ENCODE measurements at regions not wholly inside any gene's neighbourhood (a gene's known extent, or its start where the extent isn't known, plus 50 kb on each side); places are given as distances from the start of the nearest gene placed in this dataset.
"Not testable (repeated sequence)": the region's sequence is repeated elsewhere in the genome, so short reads cannot be mapped to it uniquely, and the experiment has no call there.

- TF ChIP-seq CTCF (conservative IDR thresholded peaks at IDR 0.05 in 1 of 2, IDR thresholded peaks at IDR 0.05 in 1 of 2; ENCODE audit: low read depth in 1 of 2, low read length in 2 of 2); EZH2 (IDR thresholded peaks at IDR 0.05; ENCODE audit: low read length, missing control alignments): not testable (repeated sequence)
These were observed 63.4 kb upstream of the SH3BP4 start for GRCh38 chr2:234888442-234888841.
